HFFc6 (cell line): ENCODE measurements at regions not wholly inside any gene's neighbourhood (a gene's known extent, or its start where the extent isn't known, plus 50 kb on each side); places are given as distances from the start of the nearest gene placed in this dataset.

Source experiments
- DNase-seq: peaks from one replicate; pipeline ENCODE4 v3.0.0-alpha.2; 2018
- H3K27ac Mint-ChIP-seq: 2 replicates; pipeline ENCODE4 v1.8.0; 2020; ENCODE audit warnings: mild to moderate bottlenecking, mixed read lengths
- H3K27me3 Mint-ChIP-seq: 2 replicates; pipeline ENCODE4 v1.8.0; 2021; ENCODE audit warnings: mild to moderate bottlenecking, moderate library complexity, mixed read lengths; ENCODE audit not compliant: insufficient read depth
- H3K36me3 Mint-ChIP-seq: 2 replicates; pipeline ENCODE4 v1.8.0; 2021; ENCODE audit warnings: low read depth, mixed read lengths
- H3K4me1 Mint-ChIP-seq: 2 replicates; pipeline ENCODE4 v1.8.0; 2020; ENCODE audit warnings: low read depth, mixed read lengths
- H3K4me3 Mint-ChIP-seq: 2 replicates; pipeline ENCODE4 v1.8.0; 2020; ENCODE audit warnings: mild to moderate bottlenecking, moderate library complexity, mixed read lengths
- H3K9me3 Mint-ChIP-seq: 2 replicates; pipeline ENCODE4 v1.8.0; 2020; ENCODE audit warnings: mild to moderate bottlenecking, mixed read lengths
- TF ChIP-seq, protein P1 (sequence below): fragments of 200-600 bp; sonication (generic); IDR thresholded peaks from 2 replicates; pipeline ENCODE4 v1.5.0; 2021; ENCODE audit warnings: antibody characterized with exemption, mild to moderate bottlenecking

DNA sequence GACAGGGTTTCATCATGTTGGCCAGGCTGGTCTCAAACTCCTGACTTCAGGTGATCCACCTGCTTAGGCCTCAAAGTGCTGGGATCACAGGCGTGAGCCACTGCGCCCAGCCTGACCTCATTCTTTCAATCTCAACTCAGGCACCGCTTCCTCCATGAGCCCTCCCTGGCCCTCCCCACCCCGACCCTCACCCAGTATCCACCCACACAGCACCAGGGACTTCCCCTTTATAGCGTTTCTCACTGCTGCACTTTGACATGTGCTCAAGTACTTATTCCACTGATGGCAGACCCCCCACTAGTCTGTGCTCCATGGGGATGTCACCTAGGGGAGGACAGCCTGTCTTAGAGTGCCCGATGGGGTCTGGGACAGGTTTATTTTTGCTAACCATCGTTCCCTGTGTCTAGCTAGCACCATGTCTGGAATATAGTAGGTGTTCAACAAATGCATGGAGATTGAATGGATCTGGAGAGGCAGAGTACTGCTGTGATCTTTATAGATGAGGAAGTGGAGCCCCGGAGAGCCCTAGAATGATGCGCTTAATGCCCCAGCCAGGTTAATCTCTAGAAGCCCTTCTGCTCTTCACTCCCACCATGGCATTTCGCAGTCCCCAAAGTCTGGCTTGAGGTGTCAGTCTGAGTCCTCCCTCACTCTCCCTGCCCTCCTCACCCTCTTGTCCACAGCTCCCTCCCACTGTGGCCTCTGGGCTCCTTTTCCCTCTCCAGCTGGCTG lies 258.8 kb downstream of the RPS24 start:
- Mint-ChIP-seq H3K27me3 (peaks cover 5% of the 10 kb centered on the region), H3K4me1 (peaks cover 8% of the 10 kb centered on the region), H3K4me3 (no peak overlapping the region), H3K27ac (no peak overlapping the region), H3K36me3 (no peaks in the 10 kb centered on the region), H3K9me3 (no peaks in the 10 kb centered on the region)
- DNase-seq, result no peak
- TF ChIP-seq, protein P1, sequence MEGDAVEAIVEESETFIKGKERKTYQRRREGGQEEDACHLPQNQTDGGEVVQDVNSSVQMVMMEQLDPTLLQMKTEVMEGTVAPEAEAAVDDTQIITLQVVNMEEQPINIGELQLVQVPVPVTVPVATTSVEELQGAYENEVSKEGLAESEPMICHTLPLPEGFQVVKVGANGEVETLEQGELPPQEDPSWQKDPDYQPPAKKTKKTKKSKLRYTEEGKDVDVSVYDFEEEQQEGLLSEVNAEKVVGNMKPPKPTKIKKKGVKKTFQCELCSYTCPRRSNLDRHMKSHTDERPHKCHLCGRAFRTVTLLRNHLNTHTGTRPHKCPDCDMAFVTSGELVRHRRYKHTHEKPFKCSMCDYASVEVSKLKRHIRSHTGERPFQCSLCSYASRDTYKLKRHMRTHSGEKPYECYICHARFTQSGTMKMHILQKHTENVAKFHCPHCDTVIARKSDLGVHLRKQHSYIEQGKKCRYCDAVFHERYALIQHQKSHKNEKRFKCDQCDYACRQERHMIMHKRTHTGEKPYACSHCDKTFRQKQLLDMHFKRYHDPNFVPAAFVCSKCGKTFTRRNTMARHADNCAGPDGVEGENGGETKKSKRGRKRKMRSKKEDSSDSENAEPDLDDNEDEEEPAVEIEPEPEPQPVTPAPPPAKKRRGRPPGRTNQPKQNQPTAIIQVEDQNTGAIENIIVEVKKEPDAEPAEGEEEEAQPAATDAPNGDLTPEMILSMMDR, result no peak

DNA sequence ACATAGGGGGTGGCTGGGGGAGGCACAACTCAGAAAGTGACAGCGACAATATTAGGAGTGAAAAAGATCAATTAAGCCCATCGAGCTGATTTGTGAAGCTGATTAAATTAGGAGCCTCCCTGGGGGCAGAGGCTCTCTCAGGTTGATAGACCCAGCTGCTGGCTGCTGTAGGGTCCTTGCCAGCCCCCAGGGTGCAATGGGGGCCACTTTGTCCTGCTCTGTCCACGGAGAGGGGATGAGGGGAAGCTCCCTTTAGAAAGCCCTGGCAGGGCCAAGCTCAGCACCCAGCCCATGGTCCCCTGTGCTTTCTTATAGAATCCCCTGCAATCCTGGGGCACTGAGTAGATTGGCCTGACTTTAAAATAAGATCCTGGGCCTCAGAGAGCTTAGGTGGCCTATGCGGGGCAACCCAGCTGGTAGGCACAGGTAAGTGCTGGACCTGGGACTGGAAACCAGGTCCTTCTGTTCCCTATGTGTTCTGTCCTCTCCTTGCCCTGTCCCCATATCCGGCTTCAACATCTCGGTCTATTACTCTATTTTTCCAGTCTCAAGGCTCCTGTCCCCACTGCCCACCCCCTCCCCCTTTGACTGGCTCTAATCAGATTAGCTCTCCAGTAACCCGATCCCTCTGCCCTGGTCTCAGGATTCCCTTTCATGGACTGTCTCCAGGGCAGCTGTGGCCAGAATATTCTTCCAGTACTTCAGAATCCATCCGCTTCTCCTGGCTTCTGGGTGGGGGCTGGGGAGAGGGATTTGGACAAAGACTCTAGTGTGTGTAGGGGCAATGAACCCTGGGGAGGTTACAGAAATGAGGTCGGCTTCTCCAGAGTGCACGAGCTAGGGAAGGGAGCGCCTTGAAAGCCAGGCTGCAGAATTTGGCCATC lies 259.6 kb downstream of the RPS24 start:
- TF ChIP-seq, protein P1, result no peak
- Mint-ChIP-seq H3K4me3 (no peak overlapping the region), H3K36me3 (no peaks in the 10 kb centered on the region), H3K27me3 (peaks cover 4% of the 10 kb centered on the region), H3K27ac (no peak overlapping the region), H3K4me1 (peaks cover 8% of the 10 kb centered on the region), H3K9me3 (no peaks in the 10 kb centered on the region)
- DNase-seq, result no peak

DNA sequence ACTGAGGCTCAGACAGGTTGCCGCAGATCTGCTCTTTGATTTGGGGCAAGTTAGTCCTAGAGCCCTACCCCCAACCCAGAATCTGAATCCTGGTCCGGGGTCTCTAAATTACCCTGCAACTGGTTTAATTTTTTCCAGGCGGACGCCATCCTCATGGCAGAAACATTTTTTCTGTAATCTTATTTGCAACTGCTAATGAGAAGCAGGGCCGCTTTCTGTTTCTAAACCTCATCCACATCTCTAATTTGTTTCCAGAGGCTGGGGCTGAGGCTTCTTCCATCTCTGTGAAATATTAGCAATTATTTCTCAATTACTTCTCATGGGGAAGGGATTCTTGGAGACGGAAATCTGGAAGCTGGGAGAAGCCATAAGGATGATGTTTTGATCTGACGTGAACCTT lies 261.6 kb downstream of the RPS24 start:
- Mint-ChIP-seq H3K4me3 (no peak overlapping the region), H3K9me3 (peaks cover 6% of the 10 kb centered on the region), H3K27me3 (no peaks in the 10 kb centered on the region), H3K4me1 (no peaks in the 10 kb centered on the region; the same call in 1 of the 2 replicates), H3K36me3 (peaks cover 6% of the 10 kb centered on the region; the same call in 1 of the 2 replicates), H3K27ac (no peak overlapping the region)
- DNase-seq, result no peak
- TF ChIP-seq, protein P1, result no peak

DNA sequence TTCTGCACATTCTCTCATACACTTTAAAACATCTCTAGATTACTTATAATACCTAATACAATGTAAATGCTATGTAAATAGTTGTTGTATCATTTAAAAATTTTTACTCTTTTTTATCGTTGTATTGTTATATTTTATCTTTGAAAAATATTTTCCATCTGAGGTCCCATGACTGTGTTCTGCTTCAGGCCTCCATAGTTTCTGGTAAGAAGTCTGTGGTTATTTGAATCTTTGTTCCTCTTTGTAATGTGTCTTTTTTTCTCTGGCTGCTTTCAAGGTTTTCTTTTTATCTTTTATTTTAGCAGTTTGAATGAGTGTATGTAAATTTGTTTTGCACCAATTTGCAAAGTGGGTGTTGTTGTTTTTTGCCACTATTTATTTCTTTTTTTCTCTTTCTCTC lies 263.1 kb downstream of the RPS24 start:
- Mint-ChIP-seq H3K4me3 (no peak overlapping the region), H3K27ac (no peak overlapping the region), H3K9me3 (peaks cover 7% of the 10 kb centered on the region), H3K27me3 (no peaks in the 10 kb centered on the region), H3K4me1 (peaks cover 2% of the 10 kb centered on the region), H3K36me3 (peaks cover 12% of the 10 kb centered on the region)
- TF ChIP-seq, protein P1, result no peak
- no peak for DNase-seq

DNA sequence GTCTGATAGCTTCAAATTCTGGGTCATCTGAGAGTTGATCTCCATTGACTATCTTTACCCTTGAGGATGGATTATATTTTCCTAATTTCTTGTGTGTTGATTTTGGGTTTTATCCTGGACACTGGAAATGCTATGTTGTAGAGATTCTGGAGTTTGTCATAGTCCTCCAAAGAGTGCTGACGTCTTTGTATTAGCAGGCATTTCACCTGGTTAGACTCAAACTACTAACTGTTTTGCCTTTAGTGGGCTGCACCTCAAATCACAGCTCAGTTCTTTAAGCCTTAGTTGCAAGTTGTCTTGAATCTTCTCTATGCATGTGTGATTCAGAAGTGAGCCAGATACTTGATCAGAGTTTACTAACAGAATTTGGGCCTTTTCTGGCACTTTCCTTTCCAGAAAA lies 264.3 kb downstream of the RPS24 start:
- no peak overlapping the region for H3K27ac Mint-ChIP-seq
- no peak overlapping the region for H3K4me3 Mint-ChIP-seq
- TF ChIP-seq, protein P1, result no peak
- H3K36me3 Mint-ChIP-seq, result peaks cover 12% of the 10 kb centered on the region
- H3K4me1 Mint-ChIP-seq, result peaks cover 14% of the 10 kb centered on the region
- DNase-seq, result no peak
- no peaks in the 10 kb centered on the region for H3K27me3 Mint-ChIP-seq
- H3K9me3 Mint-ChIP-seq, result peaks cover 7% of the 10 kb centered on the region
